GM19468 (cell line): ENCODE measurements at regions not wholly inside any gene's neighbourhood (a gene's known extent, or its start where the extent isn't known, plus 50 kb on each side); places are given as distances from the start of the nearest gene placed in this dataset.
"Not testable (repeated sequence)": the region's sequence is repeated elsewhere in the genome, so short reads cannot be mapped to it uniquely, and the experiment has no call there.

Experiments used
- ATAC-seq: cut with Tn5 transposase; IDR thresholded peaks from one replicate; pipeline ENCODE4 v1.9.1; 2021; ENCODE audit warnings: mild to moderate bottlenecking, moderate library complexity, moderate number of reproducible peaks; ENCODE audit not compliant: unreplicated experiment; ENCODE audit errors: extremely low read depth

GRCh38 chr6:6746333-6746969, 157.9 kb downstream of the LY86 start:
- ATAC-seq = no peak

- no peak for ATAC-seq
Measured at GRCh38 chr6:6746970-6747338, 158.4 kb downstream of the LY86 start.

DNA sequence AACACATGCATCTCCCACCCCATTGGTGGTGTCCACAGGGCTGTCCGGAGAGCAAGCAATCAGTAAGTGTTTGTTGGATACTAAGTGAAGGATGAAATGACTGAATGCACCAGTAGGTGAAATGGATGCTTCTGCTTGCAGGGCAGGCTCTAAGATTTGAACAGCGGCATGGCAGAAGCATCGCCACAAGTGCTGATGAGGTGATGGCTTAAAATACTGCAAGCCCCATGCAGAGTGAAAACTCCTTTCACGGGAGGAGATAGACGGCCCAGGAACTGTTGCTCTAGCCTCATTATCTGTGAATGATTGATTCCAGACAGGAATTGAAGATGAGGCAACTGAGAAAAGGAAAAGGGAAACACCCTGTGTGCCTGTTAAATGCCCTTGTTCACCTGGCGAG, 158.9 kb downstream of the LY86 start:
- ATAC-seq = no peak

- ATAC-seq = no peak
Measured at GRCh38 chr6:6748001-6748400, 159.5 kb downstream of the LY86 start.

DNA sequence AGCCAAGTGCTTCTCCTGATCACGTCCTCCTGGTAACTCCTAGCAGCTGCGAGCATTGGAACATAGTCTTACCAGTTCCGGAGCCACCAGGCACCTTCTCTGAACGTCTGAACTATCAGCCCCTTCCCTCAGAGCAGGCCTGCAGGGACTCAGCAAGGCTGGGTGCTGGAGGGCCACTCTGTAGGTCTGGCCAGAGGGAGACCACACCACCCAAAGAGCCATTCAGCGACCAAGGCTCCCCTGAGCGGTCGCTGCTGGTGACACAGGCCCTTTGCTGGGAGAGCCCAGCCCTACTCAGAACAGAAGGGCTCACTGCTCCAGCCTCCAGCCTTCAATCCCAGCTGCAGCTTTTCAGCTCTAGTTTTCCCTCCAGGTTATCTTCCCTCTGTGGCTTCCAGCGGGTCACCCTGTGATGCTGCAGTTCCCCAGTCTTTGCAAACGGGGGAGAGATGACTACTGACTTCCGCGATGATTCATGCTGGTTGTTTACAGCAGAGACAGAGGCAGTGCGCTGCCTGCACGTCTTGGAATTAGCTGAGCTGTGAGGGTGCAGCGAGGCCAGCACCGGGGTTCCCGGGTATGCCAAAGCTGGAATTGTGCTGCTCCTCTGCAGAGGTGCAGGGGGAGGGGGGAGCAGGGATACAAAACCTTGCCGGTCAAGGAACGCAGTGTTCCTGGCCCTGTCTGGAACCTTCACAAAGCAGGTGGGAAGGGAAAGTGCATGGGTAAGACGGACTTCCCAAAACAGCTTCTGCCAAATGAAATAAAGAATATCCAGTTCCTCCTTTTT, 161.4 kb downstream of the LY86 start:
- no peak for ATAC-seq

- no peak for ATAC-seq
Measured at GRCh38 chr6:6750594-6751265, 162.2 kb downstream of the LY86 start.

GRCh38 chr6:6751266-6751596, 162.7 kb downstream of the LY86 start:
- ATAC-seq = no peak

GRCh38 chr6:6751619-6752023, 163.1 kb downstream of the LY86 start:
- no peak for ATAC-seq

DNA sequence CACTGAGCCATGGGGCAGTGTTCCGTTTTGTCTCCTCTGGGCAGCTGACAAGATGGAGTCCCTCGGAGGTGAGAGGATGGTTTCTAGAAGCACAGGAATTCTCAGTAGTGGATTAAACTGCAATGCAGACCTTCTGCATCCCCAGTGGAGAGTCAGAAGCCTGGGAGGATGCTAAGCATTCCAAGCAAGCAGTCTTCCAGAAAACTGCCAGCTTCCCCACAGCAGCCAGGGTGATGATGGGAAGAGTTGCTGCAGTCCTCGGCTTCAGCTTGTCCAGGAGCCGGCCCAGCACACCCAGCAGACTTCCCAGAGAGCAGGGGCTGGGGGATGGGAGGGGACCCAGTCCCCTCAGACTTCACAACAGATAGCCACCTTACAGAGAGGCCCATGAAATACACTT, 163.6 kb downstream of the LY86 start:
- no peak for ATAC-seq

DNA sequence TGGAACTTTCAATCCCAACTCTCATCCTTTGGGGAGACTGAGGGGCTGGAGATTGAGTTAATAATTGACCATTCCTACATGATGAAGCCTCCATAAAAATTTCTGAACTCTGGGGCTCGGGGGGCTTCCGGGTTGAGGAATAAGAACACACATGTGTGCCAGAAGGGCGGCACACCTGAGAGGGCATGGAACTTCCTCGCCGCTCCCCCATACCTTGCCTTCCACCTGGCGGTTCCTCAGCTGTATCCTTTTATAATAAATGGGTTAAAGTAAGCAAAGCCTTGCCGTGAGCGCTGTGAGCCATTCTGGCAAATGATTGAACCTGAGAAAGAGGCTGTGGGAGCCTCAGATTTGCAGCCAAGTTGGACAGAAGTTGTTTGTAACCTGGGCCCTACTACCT, 164.8 kb downstream of the LY86 start:
- no peak for ATAC-seq

DNA sequence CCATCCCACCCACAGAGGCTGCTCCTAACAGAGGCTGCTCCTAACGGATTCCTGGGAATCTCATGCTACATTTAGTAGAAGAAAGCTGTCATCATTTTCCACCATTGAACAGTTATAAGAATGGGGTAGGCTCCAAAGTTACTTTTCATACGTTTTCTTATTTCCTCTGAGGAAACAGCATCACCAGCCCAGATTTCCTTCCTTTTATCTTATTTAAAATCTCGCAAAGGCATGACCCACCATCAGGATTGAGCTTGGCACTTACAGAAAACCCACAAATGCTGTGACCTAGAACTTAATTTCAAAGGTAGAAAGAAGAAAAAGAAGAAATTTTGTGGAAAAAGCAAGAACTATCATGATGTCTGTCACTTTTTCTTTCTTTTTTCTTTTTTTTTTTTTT, 168.0 kb downstream of the LY86 start:
- ATAC-seq = no peak

- ATAC-seq = no peak
Measured at GRCh38 chr6:6758546-6758914, 170.0 kb downstream of the LY86 start.

DNA sequence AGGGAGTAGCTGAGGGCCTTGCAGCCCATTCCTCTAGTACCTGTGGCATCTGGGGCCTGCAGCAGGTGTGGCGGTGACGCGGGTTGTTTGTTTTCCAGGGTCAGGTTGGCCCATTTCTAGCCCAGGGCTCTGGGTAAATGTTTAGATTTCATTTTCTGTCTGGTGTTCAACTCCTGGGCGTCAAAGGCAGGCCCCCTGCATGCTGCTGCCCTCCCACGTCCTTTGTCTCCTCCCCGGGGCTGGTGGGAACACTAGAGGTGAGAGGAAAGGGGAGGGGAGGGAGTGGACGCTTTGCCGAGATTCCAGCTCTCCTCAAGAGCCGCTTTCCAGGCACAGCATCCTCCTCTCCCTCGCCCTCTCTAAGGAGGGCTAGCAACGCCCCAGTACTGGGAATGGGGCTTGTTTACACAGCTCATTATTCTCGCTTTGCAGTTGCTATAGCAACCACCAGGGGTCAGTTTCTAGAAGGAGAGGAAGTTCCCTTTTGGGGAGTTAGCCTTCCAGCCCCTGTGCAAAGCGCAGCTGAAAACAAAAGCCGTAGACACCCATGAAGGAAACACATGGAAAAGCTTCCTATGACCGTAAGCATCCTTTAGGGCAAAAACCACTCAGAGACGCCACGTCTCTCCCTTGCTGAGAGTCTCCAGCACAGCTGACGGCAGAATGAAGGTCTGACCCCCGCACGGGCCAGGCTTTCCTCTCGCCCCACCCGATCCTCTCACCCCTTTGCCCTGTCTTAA, 170.6 kb downstream of the LY86 start:
- no peak for ATAC-seq

GRCh38 chr6:6760002-6760401, 171.5 kb downstream of the LY86 start:
- no peak for ATAC-seq

DNA sequence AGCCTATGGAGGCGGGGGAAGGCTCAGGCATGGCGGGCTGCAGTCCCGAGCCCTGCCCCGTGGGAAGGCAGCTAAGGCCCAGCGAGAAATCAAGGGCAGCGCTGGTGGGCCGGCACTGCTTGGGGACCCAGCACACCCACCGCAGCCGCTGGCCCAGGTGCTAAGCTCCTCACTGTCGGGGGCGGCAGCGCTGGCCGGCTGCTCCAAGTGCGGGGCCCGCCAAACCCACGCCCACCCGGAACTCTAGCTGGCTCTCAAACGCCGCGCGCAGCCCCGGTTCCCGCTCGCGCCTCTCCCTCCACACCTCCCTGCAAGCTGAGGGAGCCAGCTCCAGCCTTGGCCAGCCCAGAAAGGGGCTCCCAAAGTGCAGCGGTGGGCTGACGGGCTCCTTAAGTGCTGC, 174.0 kb downstream of the LY86 start:
- not testable (repeated sequence) for ATAC-seq

- no peak for ATAC-seq
Measured at GRCh38 chr6:6764764-6765434, 176.4 kb downstream of the LY86 start.

- ATAC-seq = no peak
Measured at GRCh38 chr6:6766230-6766905, 177.8 kb downstream of the LY86 start.

DNA sequence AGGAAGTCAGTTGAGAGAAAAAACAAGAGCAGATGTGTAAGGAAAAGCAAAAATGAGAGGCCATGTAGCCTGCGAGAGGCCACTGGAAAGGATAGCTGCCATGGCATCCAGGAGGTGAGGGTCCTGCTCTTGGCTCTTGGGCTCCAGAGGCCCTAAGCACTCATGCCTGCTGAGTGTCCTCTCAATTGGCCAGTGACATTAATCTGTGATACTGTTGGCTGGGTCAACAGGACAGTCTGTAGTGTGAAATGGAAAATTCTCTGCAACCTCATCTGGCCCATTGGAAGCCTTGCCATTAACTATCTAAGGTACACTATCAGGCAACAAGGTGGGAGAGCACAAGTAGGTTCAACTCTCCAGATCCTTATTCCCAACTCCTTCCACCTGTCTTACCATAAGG, 180.9 kb downstream of the LY86 start:
- no peak for ATAC-seq

GRCh38 chr6:6771224-6771945, 182.9 kb downstream of the LY86 start:
- ATAC-seq = no peak
